ENCODE measurements at regions not wholly inside any gene's neighbourhood (a gene's known extent, or its start where the extent isn't known, plus 50 kb on each side); places are given as distances from the start of the nearest gene placed in this dataset.

GRCh38 chr5:112614986-112615385 lies 122.7 kb upstream of the APC start:
- Histone ChIP-seq H3K9me3 (no peaks in the 10 kb centered on the region), H3K27me3 (no peaks in the 10 kb centered on the region), H3K4me1 (no peaks in the 10 kb centered on the region), H3K27ac (no peak overlapping the region), H3K4me3 (no peak overlapping the region), H3K36me3 (no peaks in the 10 kb centered on the region)
- TF ChIP-seq CTCF (IDR thresholded peaks at IDR 0.05), result no peak
- no peak for DNase-seq (ENCODE audit: low spot score)

- Histone ChIP-seq H3K9me3 (no peaks in the 10 kb centered on the region), H3K27ac (no peak overlapping the region), H3K4me1 (no peaks in the 10 kb centered on the region), H3K4me3 (no peak overlapping the region), H3K36me3 (no peaks in the 10 kb centered on the region), H3K27me3 (no peaks in the 10 kb centered on the region)
- no peak for TF ChIP-seq CTCF (IDR thresholded peaks at IDR 0.05)
- DNase-seq (ENCODE audit: low spot score), result no peak
These were observed 120.7 kb upstream of the APC start for GRCh38 chr5:112616812-112617547.

DNA sequence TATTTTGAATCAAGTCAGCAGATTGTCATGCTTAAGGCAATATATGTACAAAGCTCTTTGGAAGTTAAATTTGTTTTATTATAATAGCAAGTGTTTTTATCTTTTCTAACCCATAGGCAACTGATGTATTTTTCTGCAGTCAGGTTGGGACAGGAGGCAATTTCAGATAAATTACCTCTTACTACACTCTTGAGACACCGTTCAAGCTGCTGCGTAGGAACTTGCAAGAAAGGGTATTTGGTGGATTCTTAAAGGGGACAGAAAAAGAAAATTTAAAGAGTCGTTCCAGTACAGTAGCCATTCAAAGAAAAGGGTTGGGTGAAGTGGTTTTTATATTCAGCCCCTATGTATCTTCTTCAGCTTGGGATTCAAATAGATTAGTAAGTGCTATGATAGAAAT lies 112.4 kb upstream of the APC start:
- Histone ChIP-seq H3K27me3 (no peaks in the 10 kb centered on the region), H3K4me3 (no peak overlapping the region), H3K9me3 (no peaks in the 10 kb centered on the region), H3K4me1 (no peaks in the 10 kb centered on the region), H3K27ac (no peak overlapping the region), H3K36me3 (no peaks in the 10 kb centered on the region)
- no peak for DNase-seq (ENCODE audit: low spot score)
- no peak for TF ChIP-seq CTCF (IDR thresholded peaks at IDR 0.05)

DNA sequence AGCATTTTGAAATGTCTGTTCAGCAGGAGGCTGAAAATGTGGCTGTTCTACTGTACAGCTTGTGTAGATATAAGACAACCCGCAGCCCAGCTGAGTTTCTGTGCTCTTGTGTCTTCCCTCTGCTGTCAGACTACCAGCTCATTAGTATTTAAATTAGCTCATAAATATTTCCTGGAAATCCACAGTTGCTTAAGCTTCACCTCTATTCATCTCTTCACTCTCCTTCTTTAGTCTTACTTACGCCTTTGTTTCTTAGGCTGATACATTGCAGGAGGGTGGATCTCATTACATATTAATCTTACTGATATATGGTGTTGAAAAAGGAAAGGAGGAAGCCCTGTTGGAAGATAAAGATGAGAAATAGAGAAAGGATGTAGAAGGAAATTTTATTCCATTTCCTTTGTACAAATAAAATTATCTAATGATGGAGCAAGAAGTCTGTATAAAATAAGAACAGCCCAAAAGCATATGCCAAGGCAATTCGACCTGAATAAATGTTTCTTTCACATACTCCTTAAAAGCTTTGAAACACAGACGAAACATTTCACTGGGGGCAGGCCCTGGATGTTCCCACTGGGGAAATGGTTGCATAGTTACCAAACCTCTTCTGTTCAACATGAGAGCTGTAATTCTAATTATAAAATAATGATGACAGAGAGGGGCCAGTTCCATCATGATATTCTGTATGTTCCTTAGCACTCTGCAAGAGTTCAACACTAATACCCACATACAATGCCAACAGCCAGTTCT lies 111.8 kb upstream of the APC start:
- no peak for TF ChIP-seq CTCF (IDR thresholded peaks at IDR 0.05)
- no peak for DNase-seq (ENCODE audit: low spot score)

DNA sequence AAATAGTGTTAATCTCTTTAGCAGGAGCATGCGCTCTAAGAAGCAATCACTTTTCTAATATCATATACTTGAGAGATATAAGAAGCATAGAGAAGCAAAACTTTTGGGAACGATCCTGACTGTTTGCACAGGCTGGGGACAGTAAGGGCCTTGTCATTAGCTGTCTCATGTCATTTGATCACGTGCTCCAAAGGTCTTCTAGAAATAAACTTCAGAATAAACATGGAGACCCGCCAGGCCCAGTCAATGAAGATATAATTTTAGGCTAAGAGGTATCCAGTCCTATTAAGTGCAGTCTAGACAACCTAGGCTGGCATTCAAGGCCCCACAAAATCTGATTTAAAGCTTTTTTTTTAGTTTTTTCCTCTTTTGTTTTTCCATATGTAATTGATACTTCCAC lies 111.0 kb upstream of the APC start:
- H3K9me3 ChIP-seq, result peaks cover 0 to 2% of the 10 kb centered on the region in 2 donors
- no peak overlapping the region for H3K4me3 ChIP-seq
- no peaks in the 10 kb centered on the region for H3K4me1 ChIP-seq
- H3K36me3 ChIP-seq, result no peaks in the 10 kb centered on the region
- H3K27me3 ChIP-seq, result no peaks in the 10 kb centered on the region
- no peak overlapping the region for H3K27ac ChIP-seq
- TF ChIP-seq CTCF (IDR thresholded peaks at IDR 0.05), result no peak
- DNase-seq (ENCODE audit: low spot score), result no peak

More for the DNA sequence above, 111.8 kb upstream of the APC start:
- Histone ChIP-seq H3K27ac (no peak overlapping the region), H3K36me3 (no peaks in the 10 kb centered on the region), H3K4me3 (no peak overlapping the region), H3K9me3 (no peaks in the 10 kb centered on the region), H3K27me3 (no peaks in the 10 kb centered on the region), H3K4me1 (no peaks in the 10 kb centered on the region)
